ENCODE measurements at regions not wholly inside any gene's neighbourhood (a gene's known extent, or its start where the extent isn't known, plus 50 kb on each side); places are given as distances from the start of the nearest gene placed in this dataset.

- Histone ChIP-seq H3K9me3 (ENCODE audit: low read depth) (no peaks in the 10 kb centered on the region), H4K20me1 (ENCODE audit: insufficient read depth, poor library complexity, severe bottlenecking) (no peaks in the 10 kb centered on the region), H3K4me1 (ENCODE audit: insufficient read depth) (no peaks in the 10 kb centered on the region), H3K27me3 (no peaks in the 10 kb centered on the region), H3K36me3 (replicated peaks; ENCODE audit: insufficient read depth, low read depth) (no peaks in the 10 kb centered on the region), H3K27ac (no peak overlapping the region), H3K9me2 (replicated peaks; ENCODE audit: insufficient read depth) (no peaks in the 10 kb centered on the region), H2AFZ (no peak overlapping the region), H3K4me3 (no peak overlapping the region), H3K79me2 (no peaks in the 10 kb centered on the region), H3K4me2 (no peak overlapping the region)
- DNase-seq (ENCODE audit: low spot score): no peak
- 84% methylated on average over 3 of the region's 3 CpGs for WGBS (ENCODE audit: low lambda C conversion rate, missing lambda C conversion rate)
- no peak for TF ChIP-seq EZH2phosphoT487 (IDR thresholded peaks at IDR 0.05; ENCODE audit: low read depth, severe bottlenecking, unreplicated experiment)
- no peak for TF ChIP-seq EZH2 (IDR thresholded peaks at IDR 0.05; ENCODE audit: borderline replicate concordance)
- no peak for TF ChIP-seq CTCF (IDR thresholded peaks at IDR 0.05; ENCODE audit: poor library complexity)
Observed at GRCh38 chr2:212811036-212811805, 272.6 kb upstream of the ERBB4 start.

- Histone ChIP-seq H3K9me2 (replicated peaks; ENCODE audit: insufficient read depth) (no peaks in the 10 kb centered on the region), H3K27me3 (no peaks in the 10 kb centered on the region), H3K79me2 (no peaks in the 10 kb centered on the region), H3K36me3 (replicated peaks; ENCODE audit: insufficient read depth, low read depth) (no peaks in the 10 kb centered on the region), H3K27ac (no peak overlapping the region), H3K4me3 (no peak overlapping the region), H3K4me1 (ENCODE audit: insufficient read depth) (no peaks in the 10 kb centered on the region), H2AFZ (no peak overlapping the region), H3K4me2 (no peak overlapping the region), H4K20me1 (ENCODE audit: insufficient read depth, poor library complexity, severe bottlenecking) (no peaks in the 10 kb centered on the region), H3K9me3 (ENCODE audit: low read depth) (no peaks in the 10 kb centered on the region)
- WGBS (ENCODE audit: low lambda C conversion rate, missing lambda C conversion rate): 65% methylated on average over 5 of the region's 5 CpGs
- DNase-seq (ENCODE audit: low spot score): no peak
- TF ChIP-seq EZH2phosphoT487 (IDR thresholded peaks at IDR 0.05; ENCODE audit: low read depth, severe bottlenecking, unreplicated experiment): no peak
- TF ChIP-seq CTCF (IDR thresholded peaks at IDR 0.05; ENCODE audit: poor library complexity): no peak
- TF ChIP-seq EZH2 (IDR thresholded peaks at IDR 0.05; ENCODE audit: borderline replicate concordance): no peak
Observed at GRCh38 chr2:212797484-212798205, 259.0 kb upstream of the ERBB4 start.

DNA sequence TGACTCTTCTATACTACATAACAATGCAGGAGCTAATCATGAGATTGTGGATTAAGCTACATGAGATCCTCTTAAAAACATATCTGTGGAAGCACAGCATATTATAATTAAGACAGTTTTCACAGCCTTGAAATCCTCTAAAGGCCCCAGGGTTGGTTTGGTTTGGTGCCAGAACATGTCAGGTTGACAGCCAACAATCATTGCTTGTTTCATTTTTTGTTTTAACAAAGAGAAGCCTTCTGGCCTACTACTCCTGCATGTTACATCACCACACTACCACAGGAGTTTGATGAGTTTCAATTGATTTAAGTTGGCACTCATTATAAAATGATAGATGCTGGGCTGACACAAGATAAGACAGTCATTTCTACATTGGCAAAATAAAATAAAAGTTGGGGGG is 255.9 kb upstream of the ERBB4 start:
- TF ChIP-seq EZH2phosphoT487 (IDR thresholded peaks at IDR 0.05; ENCODE audit: low read depth, severe bottlenecking, unreplicated experiment) (no peak), EZH2 (IDR thresholded peaks at IDR 0.05; ENCODE audit: borderline replicate concordance) (no peak), CTCF (IDR thresholded peaks at IDR 0.05; ENCODE audit: poor library complexity) (no peak)
- Histone ChIP-seq H3K27ac (no peak overlapping the region), H3K9me2 (replicated peaks; ENCODE audit: insufficient read depth) (no peaks in the 10 kb centered on the region), H3K4me3 (no peak overlapping the region), H3K36me3 (replicated peaks; ENCODE audit: insufficient read depth, low read depth) (no peaks in the 10 kb centered on the region), H4K20me1 (ENCODE audit: insufficient read depth, poor library complexity, severe bottlenecking) (no peaks in the 10 kb centered on the region), H2AFZ (no peak overlapping the region), H3K4me1 (ENCODE audit: insufficient read depth) (no peaks in the 10 kb centered on the region), H3K27me3 (no peaks in the 10 kb centered on the region), H3K9me3 (ENCODE audit: low read depth) (no peaks in the 10 kb centered on the region), H3K79me2 (no peaks in the 10 kb centered on the region), H3K4me2 (no peak overlapping the region)
- no peak for DNase-seq (ENCODE audit: low spot score)
